Colonic mucosa (tissue), 4 donors: ENCODE measurements at regions not wholly inside any gene's neighbourhood (a gene's known extent, or its start where the extent isn't known, plus 50 kb on each side); places are given as distances from the start of the nearest gene placed in this dataset.
A peak's percentile ranks its signal among the peaks of the same experiment; 100 is the strongest.

Source experiments
- DNase-seq: peaks from one replicate; pipeline ENCODE4 v3.0.0-alpha.2; 2020
- H3K27ac ChIP-seq: fragments of 200-600 bp; one replicate; pipeline ENCODE4 v1.8.0; 2021
- H3K27me3 ChIP-seq: fragments of 200-600 bp; one replicate; pipeline ENCODE4 v1.8.0; 2021
- H3K36me3 ChIP-seq: fragments of 200-600 bp; one replicate; pipeline ENCODE4 v1.8.0; 2021
- H3K4me1 ChIP-seq: fragments of 200-600 bp; one replicate; pipeline ENCODE4 v1.8.0; 2021; ENCODE audit warnings: mild to moderate bottlenecking
- H3K4me3 ChIP-seq: fragments of 200-600 bp; one replicate; pipeline ENCODE4 v1.8.0; 2021
- H3K9ac ChIP-seq, 2 donors: one replicate each; pipeline ENCODE4 v1.7.0; 2013; ENCODE audit warnings: control low read depth in 2 of 2, low read depth in 2 of 2, low read length in 2 of 2
- H3K9me3 ChIP-seq: fragments of 200-600 bp; one replicate; pipeline ENCODE4 v1.8.0; 2021
- intact Hi-C: fragments of 100-400 bp; cut with DNase I; formaldehyde crosslinking; loops from one replicate; pipeline ENCODE4 v1.14.1; 2022
- TF ChIP-seq, protein P1 (sequence below): fragments of 200-600 bp; IDR thresholded peaks from one replicate; pipeline ENCODE4 v1.8.0; 2022; ENCODE audit warnings: antibody characterized with exemption, mild to moderate bottlenecking
- donor health status: healthy.
- donor health status: DM: no; HTN: no; CAD: no.
- donor health status: DM: no; HTN: no; CAD: no.

DNA sequence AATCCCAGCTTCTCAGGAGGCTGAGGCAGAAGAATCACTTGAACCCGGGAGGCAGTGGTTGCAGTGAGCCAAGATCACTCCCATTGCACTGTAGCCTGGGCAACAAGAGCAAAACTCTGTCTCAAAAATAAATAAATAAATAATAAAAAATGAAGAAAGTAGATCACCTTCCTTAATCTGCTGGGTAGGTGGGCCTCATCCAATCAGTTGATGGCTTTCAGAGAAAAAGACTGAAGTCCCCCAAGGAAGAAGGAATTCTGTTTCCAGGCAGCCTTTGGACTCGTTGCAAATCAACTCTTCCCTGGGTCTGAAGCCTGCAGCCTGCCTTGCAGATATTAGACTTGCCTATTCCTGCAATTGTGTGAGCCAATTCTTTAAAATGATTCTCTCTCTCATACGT, 136.5 kb downstream of the TFCP2L1 start:
- H3K4me3 ChIP-seq, result no peak overlapping the region
- no peak for DNase-seq
- H3K27me3 ChIP-seq, result no peaks in the 10 kb centered on the region
- H3K9me3 ChIP-seq, result no peaks in the 10 kb centered on the region
- intact Hi-C loops, result no loop called here
- H3K36me3 ChIP-seq, result no peaks in the 10 kb centered on the region
- no peak overlapping the region for H3K9ac ChIP-seq
- no peaks in the 10 kb centered on the region for H3K4me1 ChIP-seq
- TF ChIP-seq, protein P1, sequence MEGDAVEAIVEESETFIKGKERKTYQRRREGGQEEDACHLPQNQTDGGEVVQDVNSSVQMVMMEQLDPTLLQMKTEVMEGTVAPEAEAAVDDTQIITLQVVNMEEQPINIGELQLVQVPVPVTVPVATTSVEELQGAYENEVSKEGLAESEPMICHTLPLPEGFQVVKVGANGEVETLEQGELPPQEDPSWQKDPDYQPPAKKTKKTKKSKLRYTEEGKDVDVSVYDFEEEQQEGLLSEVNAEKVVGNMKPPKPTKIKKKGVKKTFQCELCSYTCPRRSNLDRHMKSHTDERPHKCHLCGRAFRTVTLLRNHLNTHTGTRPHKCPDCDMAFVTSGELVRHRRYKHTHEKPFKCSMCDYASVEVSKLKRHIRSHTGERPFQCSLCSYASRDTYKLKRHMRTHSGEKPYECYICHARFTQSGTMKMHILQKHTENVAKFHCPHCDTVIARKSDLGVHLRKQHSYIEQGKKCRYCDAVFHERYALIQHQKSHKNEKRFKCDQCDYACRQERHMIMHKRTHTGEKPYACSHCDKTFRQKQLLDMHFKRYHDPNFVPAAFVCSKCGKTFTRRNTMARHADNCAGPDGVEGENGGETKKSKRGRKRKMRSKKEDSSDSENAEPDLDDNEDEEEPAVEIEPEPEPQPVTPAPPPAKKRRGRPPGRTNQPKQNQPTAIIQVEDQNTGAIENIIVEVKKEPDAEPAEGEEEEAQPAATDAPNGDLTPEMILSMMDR, result no peak
- H3K27ac ChIP-seq, result no peak overlapping the region

DNA sequence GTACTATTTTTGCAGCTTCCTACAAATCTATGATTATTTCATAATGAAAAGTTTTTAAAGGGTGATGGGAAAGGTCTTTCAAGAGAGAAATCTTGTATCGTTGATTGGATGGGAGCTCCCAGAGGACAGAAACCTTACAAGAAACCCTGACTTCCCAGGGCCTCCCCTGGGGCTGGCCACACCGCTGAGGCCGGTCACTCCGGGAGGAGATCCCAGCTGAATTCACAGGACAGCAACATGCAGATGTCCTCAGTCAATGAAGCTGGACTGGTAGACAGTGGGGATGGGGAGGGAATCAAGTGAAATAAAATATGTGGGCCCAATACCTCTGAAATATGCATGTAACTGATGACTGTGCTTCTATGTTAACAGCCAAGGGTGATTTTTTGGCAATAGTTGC, 135.6 kb downstream of the TFCP2L1 start:
- DNase-seq, result no peak
- Histone ChIP-seq H3K27ac (no peak overlapping the region), H3K4me1 (no peaks in the 10 kb centered on the region), H3K9ac (no peak overlapping the region), H3K9me3 (no peaks in the 10 kb centered on the region), H3K27me3 (no peaks in the 10 kb centered on the region), H3K36me3 (no peaks in the 10 kb centered on the region), H3K4me3 (no peak overlapping the region)
- intact Hi-C loops, result no loop called here
- TF ChIP-seq, protein P1, result no peak

DNA sequence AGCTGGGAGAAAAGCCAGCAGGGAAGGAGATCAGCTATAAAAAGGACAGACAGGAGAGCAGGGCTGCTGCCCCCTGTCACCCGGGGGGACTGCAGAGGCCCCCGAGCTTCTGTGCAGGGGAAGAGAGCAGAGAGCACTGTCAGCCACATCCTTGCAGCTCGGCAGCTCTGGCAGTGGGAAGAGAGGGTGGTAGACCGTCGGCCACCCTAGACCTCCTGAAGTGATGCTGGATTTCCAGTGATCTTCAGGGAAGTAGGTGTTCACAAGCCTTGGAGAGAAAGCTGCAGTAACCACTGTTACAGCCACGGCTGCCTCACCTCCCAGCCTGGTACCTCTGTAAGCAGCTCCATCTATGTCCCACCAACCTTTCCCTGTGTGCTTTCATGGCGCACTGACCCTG, 134.9 kb downstream of the TFCP2L1 start:
- intact Hi-C loops, result no loop called here
- TF ChIP-seq, protein P1, result no peak
- no peaks in the 10 kb centered on the region for H3K36me3 ChIP-seq

DNA sequence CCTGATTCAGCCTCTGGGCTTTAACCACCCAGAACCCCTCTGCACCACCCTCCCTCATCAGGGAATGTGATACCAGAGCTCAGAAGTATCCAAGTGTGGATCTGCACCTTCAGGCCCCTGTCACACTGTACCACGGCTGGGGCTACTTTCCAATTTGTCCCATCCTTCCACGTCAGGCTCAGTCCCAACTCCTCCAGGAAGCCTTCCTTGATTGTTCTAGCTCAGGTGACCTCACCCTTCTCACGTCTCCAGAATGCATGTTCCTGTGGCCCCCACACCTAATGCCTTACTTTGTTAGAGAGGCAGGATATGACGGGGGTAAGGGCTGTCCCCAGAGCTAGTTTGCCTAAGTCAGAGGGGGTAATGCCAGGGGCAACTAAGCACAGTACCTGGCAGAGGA, 134.3 kb downstream of the TFCP2L1 start:
- intact Hi-C loops, result no loop called here
- Histone ChIP-seq H3K27me3 (no peaks in the 10 kb centered on the region), H3K4me3 (no peak overlapping the region), H3K27ac (no peak overlapping the region), H3K9ac (no peak overlapping the region), H3K36me3 (no peaks in the 10 kb centered on the region), H3K9me3 (no peaks in the 10 kb centered on the region), H3K4me1 (peaks cover 6% of the 10 kb centered on the region)
- TF ChIP-seq, protein P1, result no peak
- DNase-seq, result no peak

More for the DNA sequence above, 134.9 kb downstream of the TFCP2L1 start:
- Histone ChIP-seq H3K9me3 (no peaks in the 10 kb centered on the region), H3K27ac (no peak overlapping the region), H3K4me1 (peaks cover 3% of the 10 kb centered on the region), H3K27me3 (no peaks in the 10 kb centered on the region), H3K9ac (peak overlapping the region in 1 of 2 donors; percentile 7), H3K4me3 (no peak overlapping the region)
- no peak for DNase-seq

DNA sequence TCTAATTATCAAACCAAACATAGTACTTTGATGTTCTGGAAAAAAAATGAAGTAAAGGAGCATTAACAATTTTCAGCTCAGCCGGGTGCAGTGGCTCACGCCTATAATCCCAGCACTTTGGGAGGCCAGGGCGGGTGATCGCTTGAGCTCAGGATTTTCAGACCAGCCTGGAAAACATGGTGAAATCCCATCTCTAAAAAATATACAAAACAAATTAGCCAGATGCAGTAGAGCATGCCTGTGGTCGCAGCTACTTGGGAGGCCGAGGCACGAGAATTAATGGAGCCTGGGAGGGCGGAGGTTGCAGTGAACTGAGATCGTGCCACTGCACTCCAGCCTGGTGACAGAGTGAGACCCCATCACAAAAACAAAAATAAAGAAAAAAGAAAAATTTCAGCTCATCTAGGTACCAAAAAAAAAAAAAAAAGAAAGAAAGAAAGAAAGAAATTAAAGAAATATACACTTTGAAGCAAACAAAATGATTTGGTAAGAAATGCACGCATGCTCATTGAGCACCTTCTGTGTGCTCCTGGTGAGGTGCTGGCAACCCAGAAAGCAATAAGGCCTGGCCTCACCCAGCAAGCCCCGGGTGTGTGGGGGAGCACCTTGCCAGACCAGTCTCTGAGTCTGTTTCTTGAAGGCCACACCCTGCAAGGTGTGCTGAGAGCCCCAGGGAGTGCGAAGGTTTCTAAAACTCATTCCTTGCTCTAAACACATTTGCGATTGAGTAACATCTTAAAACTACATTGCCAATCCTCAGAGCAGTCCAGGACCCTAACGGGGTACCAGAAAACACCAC, 133.5 kb downstream of the TFCP2L1 start:
- TF ChIP-seq, protein P1, result no peak
- Histone ChIP-seq H3K9ac (peak overlapping the region in 1 of 2 donors; percentile 68), H3K27ac (no peak overlapping the region), H3K4me3 (no peak overlapping the region), H3K4me1 (peaks cover 7% of the 10 kb centered on the region), H3K9me3 (no peaks in the 10 kb centered on the region), H3K27me3 (no peaks in the 10 kb centered on the region), H3K36me3 (no peaks in the 10 kb centered on the region)
- intact Hi-C loops, result no loop called here
- DNase-seq, result peak; percentile 92
